ENCODE measurements at regions not wholly inside any gene's neighbourhood (a gene's known extent, or its start where the extent isn't known, plus 50 kb on each side); places are given as distances from the start of the nearest gene placed in this dataset.

- H3K4me3 Mint-ChIP-seq = no peak overlapping the region
- H3K4me1 Mint-ChIP-seq = peaks cover 32% of the 10 kb centered on the region
- CTCF ChIA-PET = no interaction called here
- DNase-seq (ENCODE audit: low spot score) = no peak
- peaks cover under 1% of the 10 kb centered on the region; the same call in 1 of the 2 replicates for H3K9me3 Mint-ChIP-seq
- H3K27ac Mint-ChIP-seq = no peak overlapping the region
- no peak for ATAC-seq
- TF ChIP-seq KAT7 (CRISPR knock-in tag; IDR thresholded peaks at IDR 0.05; ENCODE audit: borderline replicate concordance) (no peak), CREM (CRISPR knock-in tag; IDR thresholded peaks at IDR 0.05) (no peak), ZBTB21 (CRISPR knock-in tag; IDR thresholded peaks at IDR 0.05; ENCODE audit: borderline replicate concordance) (no peak), ZNF263 (CRISPR knock-in tag; IDR thresholded peaks at IDR 0.05; ENCODE audit: low read depth) (no peak), HMGXB4 (CRISPR knock-in tag; IDR thresholded peaks at IDR 0.05) (no peak), FOXJ3 (CRISPR knock-in tag; IDR thresholded peaks at IDR 0.05; ENCODE audit: borderline replicate concordance) (no peak), USF1 (CRISPR knock-in tag; IDR thresholded peaks at IDR 0.05) (no peak), HMGA2 (CRISPR knock-in tag; IDR thresholded peaks at IDR 0.05) (no peak), NR1H2 (CRISPR knock-in tag; IDR thresholded peaks at IDR 0.05) (no peak), ATF6 (CRISPR knock-in tag; IDR thresholded peaks at IDR 0.05) (no peak), AFF4 (CRISPR knock-in tag; IDR thresholded peaks at IDR 0.05; ENCODE audit: borderline replicate concordance) (no peak)
- TF ChIP-seq, protein P1, sequence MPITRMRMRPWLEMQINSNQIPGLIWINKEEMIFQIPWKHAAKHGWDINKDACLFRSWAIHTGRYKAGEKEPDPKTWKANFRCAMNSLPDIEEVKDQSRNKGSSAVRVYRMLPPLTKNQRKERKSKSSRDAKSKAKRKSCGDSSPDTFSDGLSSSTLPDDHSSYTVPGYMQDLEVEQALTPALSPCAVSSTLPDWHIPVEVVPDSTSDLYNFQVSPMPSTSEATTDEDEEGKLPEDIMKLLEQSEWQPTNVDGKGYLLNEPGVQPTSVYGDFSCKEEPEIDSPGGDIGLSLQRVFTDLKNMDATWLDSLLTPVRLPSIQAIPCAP (CRISPR knock-in tag; IDR thresholded peaks at IDR 0.05) = no peak
- TF ChIP-seq, protein P2, sequence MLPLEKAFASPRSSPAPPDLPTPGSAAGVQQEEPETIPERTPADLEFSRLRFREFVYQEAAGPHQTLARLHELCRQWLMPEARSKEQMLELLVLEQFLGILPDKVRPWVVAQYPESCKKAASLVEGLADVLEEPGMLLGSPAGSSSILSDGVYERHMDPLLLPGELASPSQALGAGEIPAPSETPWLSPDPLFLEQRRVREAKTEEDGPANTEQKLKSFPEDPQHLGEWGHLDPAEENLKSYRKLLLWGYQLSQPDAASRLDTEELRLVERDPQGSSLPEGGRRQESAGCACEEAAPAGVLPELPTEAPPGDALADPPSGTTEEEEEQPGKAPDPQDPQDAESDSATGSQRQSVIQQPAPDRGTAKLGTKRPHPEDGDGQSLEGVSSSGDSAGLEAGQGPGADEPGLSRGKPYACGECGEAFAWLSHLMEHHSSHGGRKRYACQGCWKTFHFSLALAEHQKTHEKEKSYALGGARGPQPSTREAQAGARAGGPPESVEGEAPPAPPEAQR (CRISPR knock-in tag; IDR thresholded peaks at IDR 0.05) = no peak
- TF ChIP-seq, protein P3, sequence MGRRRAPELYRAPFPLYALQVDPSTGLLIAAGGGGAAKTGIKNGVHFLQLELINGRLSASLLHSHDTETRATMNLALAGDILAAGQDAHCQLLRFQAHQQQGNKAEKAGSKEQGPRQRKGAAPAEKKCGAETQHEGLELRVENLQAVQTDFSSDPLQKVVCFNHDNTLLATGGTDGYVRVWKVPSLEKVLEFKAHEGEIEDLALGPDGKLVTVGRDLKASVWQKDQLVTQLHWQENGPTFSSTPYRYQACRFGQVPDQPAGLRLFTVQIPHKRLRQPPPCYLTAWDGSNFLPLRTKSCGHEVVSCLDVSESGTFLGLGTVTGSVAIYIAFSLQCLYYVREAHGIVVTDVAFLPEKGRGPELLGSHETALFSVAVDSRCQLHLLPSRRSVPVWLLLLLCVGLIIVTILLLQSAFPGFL (CRISPR knock-in tag; IDR thresholded peaks at IDR 0.05; ENCODE audit: borderline replicate concordance) = no peak
- POLR2A ChIA-PET = no interaction called here
- no peaks in the 10 kb centered on the region for H3K27me3 Mint-ChIP-seq (ENCODE audit: low read depth)
- H3K36me3 Mint-ChIP-seq = no peaks in the 10 kb centered on the region
These were observed 813.4 kb downstream of the MAFB start for GRCh38 chr20:39875492-39876110.

Measured in WTC11 (cell line).